ENCODE measurements at regions not wholly inside any gene's neighbourhood (a gene's known extent, or its start where the extent isn't known, plus 50 kb on each side); places are given as distances from the start of the nearest gene placed in this dataset.

DNA sequence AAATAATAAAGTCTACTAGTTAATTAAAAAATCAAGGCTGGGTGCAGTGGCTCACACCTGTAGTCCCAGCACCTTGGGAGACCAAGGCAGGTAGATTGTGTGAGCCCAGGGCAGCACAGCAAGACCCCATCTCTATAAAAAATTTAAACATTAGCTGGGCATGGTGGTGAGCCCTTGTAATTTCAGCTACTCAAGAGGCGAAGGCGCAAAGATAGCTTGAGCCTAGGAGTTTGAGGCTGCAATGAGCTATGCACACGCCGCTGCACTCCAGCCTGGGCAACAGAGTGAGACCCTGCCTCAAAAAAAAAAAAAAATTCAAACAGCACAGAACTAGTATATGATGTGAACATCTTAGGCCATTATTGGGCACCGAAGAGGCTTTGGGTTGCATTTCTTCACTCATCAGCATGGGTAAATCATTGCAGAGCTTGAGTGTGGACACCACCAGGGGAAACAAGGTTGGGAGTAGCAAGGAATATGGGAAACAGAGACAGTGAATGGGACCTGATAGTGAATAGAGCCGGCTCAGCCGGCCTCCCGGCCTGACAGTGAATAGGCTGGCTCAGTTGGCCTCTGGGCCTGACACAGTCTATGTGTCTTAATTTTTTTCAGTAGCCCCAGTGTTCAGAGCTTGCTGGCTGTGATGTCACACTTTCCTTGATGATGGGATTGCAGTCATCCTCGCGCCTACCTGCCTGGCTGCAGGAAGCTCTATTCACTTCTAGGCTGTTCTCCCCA, 89.1 kb upstream of the ERRFI1 start:
- DNase-seq (ENCODE audit: low read depth): no peak

DNA sequence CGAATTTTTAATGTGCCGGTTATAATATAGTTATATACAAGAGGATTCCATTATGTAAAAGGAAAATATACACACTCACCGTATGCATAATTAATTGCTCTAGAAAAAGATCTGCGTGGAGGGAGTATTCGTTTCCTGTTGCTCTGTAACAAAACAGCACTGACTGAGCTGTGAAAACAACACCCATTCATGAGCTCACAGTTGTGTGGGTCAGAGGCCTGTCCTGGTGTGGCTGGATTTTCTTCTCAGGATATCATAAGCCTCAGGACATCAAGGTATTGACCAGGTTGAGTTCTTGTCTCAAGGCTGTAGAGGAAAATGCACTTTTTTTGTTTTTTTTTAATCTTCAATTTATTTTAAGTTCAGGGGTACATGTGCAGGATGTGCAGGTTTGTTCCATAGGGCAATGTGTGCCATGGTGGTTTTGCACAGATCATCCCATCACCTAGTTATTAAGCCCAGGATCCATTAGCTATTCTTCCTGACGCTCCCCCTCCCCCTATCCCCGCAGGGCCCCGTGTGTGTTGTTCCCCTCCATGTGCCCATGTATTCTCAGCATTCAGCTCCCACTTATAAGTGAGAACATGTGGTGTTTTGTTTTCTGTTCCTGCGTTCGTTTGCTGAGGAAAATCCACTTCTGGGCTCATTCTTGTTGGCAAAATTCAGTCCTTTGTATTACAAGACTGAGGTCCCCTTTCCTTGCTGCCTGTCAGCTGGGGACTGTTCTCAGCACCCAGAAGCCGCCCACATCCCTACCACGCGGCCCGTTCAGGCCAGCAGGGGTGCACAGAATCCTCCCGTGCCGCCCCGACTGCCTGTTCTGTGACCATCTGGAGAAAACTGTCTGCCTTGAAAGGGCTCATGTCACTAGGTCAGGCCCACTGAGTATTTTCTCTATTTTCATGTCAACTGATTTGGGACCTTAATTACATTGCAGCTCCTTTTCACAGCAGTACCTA, 87.4 kb upstream of the ERRFI1 start:
- peak; percentile 88 for DNase-seq (ENCODE audit: low read depth)

DNA sequence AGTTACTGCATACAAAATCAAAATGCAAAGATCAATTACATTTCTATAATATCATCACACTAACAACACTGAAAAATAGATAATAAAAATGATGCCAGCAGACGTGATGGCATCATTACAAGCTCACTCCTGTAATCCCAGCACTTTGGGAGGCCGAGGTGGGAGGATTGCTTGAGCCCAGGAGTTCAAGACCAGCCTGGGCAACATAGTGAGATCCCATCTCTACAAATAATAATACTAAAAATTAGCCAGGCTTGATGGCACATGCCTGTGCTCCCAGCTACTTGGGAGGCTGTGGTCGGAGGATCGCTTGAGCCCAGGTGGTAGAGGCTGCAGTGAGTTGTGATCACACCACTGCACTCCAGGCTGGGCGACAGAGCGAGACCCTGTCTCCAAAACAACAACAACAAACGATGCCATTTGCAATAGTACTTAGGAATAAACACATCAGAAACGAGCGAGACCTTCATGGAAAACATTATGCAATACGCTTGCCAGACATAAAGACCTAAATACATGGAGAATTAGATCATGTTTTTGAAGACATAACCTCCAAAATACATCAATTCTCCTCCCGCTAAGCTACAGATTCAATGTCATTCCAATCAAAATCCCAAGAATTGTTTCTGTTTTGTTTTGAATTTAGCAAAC, 86.6 kb upstream of the ERRFI1 start:
- peak; percentile 91 for DNase-seq (ENCODE audit: low read depth)

DNA sequence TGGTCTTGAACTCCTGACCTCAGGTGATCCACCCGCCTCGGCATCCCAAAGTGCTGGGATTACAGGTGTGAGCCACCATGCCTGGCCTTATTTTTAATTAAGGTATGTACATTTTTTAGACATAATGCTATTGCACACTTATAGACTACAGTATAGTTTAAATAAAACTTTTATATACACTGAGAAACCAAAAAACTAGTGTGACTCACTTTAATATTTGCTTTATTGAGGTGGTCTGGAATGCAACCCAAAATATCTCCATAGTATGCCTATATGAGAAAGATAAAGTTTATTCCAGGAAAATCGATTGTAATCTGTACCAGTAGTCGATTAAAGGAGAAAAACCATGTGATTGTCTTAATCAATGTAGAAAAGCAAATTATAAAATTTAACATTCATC, 85.5 kb upstream of the ERRFI1 start:
- DNase-seq (ENCODE audit: low read depth): no peak

DNA sequence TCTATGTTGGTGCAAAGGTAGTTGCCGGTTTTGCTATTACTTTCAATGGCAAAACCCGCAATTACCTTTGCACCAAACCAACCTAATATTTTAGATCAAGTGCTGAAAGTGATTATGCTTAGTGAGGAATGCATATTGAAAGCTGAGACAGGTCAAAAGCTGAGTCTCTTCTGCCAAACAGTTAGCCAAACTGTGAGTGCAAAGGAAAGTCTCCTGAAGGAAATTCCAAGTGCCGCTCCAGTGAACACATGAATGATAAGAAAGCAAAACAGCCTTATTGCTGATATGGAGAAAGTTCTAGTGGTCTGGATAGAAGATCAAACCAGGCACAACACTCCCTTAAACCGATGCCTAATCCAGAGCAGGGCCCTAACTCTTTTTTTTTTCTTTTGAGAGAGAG, 83.1 kb upstream of the ERRFI1 start:
- DNase-seq (ENCODE audit: low read depth): no peak

DNA sequence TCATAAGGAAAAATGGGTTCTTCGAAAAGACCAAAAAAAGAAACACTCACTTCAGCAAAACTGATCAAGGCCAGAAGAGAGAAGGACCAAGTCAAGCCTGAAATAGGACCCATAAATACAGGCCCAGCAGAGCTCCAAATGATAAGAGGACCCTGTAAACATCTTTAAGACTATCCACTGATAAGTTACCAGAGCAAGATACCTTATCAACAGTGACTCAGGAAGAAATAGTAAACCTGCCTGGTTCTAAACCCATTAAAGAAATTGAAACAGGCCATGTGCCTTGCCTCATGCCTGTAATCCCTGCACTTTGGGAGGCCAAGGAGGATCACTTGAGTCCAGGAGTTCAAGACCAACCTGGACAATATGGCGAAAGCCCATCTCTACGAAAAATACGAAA, 81.8 kb upstream of the ERRFI1 start:
- peak; percentile 86 for DNase-seq (ENCODE audit: low read depth)

DNA sequence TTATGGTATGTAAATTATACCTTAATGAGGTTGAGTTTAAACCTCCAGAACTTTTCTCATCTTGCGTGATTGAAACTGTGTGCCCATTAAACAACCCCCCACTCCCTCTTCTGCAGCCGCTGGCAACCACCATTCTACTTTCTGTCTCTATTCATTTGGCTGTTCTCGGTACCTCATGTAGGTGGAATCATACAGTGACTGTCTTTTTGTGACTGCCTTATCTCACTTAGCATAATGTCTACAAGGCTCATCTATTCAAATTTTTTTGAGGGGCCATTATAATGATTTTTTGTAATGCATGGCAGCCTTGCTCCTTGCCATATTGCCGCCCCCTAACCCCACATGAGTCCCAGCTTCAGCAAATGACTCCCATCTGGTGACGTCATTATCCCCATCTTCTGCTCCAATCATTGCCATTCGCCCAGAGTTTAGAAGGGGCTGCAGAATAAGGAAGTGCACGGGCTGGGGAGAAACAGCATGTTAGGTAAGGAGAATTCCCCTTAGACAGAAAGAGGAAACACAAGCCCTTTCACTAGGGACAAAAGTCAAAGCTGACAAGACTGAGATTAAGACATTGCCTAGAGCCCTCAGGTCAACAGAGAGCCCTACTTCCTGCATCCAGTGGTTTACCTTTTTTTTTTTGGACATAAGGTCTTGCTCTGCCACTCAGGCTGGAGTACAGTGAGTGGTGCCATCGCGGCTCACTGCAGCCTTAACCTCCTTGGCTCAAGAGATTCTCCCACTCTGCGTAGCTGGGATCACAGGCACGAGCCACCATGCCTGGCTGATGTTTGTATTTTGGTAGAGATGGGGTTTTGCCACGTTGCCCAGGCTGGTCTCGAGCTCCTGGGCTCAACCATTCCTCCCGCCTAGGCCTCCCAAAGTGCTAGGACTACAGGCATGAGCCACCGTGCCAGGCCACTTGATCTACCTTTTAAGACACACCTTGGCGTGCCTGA, 78.4 kb upstream of the ERRFI1 start:
- no peak for DNase-seq (ENCODE audit: low read depth)

DNA sequence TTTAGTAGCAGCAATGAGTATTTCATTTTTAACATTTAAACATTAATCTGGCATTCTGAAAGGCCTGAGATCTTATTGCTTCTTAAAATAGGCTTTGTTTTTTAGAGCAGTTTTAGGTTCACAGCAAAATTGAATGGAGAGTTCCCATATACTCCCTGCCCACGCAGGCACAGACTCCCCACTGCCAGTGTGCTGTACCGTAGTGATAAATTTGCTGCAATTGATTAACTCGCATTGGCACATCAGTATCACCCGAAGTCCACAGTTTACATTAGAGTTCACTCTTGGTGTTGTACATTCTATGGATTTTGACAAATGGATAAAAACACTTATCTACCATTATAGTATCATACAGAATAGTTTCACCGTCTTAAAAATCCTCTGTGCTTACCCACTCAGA, 71.8 kb upstream of the ERRFI1 start:
- no peak for DNase-seq (ENCODE audit: low read depth)

DNA sequence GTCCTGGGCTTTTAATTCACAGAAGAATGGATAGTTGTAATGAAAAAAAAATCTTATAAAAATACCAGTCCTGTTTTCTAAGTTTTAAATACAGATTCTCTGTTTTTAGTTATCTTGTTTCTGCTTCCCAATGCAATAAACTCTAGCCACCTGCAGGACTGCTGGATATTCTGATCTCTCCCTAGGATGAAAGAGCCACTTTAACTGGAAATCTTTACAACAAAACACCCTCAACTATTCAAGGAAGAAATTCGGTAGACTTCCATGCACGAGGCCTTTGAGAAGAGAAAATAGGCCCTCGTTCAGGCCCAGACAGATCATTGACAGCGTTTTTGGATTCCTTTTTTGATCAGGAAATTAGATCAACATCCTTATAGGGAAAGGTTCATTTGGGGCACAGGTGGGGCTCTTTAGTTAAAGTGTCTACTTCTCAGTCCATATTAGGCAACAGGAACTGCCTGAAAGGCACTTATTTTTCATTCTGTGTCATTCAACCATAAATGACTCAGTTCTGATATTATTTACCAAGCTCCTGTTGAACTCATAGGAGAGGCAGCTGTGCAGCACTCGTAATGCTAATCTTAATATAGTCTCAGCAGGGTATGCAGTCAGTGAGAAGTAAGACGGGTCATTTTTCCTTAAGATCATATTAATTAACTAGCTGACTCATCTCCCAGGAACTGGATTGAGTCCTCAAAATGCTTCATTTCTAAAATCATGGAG, 71.1 kb upstream of the ERRFI1 start:
- DNase-seq (ENCODE audit: low read depth): peak; percentile 97

DNA sequence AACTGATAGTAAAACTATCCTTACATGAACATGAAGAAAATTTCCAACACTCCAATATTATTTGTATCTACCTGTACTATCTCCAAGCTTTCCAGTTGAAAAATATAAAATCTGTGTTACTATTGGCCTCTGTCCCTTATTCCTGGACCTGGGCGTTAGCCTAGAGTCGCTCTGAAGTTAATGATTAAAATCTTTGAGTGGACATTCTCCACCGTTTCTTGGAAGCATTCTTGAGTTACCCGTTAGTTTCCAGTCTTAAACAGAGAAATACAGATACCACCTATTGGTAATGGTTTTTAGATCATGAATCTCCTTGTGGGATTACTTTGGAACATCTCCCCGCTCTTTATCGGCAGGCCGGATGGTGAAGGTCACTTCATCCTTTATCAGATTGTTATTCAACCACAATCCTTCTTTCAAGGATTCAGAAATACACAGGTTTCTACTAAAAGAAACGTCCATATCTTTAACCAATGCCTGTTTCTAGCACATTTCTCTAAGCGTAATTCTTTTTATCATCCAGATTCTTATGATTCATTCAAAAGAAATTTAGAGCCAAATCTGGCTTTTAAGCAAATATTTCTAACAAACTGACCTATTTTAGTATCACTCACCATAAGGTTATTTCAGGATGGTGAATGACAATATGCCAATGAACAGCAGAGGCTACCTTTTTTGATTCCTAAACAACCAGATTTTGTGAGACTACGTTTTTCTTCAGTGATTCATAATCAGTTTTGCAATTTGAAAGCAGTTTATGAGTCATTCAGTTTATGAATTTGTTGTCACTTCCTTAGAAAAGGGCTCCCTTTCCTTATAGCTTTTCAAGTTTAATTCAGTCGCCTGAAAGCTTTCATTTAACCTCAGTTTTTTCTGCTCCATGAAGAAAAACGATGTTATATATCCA, 70.2 kb upstream of the ERRFI1 start:
- DNase-seq (ENCODE audit: low read depth): peak; percentile 81

DNA sequence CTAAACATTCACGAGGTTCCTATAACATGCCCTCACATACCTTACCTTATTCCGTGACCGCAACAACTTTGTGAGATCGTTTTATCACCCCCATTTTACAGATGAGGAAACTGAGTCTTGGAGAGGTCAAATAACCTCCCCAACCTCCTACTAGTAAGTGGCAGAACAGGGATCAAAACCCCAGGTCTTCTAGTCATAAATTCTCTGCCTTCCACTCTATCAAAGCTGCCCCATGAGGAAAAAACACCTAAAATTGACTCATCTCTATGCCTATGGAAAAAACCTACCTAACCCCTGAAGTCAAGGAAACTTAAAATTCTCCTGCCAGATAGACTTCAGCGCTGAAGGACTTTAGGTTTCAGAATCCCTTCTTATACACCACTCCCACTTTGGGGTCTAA, 69.5 kb upstream of the ERRFI1 start:
- no peak for DNase-seq (ENCODE audit: low read depth)

DNA sequence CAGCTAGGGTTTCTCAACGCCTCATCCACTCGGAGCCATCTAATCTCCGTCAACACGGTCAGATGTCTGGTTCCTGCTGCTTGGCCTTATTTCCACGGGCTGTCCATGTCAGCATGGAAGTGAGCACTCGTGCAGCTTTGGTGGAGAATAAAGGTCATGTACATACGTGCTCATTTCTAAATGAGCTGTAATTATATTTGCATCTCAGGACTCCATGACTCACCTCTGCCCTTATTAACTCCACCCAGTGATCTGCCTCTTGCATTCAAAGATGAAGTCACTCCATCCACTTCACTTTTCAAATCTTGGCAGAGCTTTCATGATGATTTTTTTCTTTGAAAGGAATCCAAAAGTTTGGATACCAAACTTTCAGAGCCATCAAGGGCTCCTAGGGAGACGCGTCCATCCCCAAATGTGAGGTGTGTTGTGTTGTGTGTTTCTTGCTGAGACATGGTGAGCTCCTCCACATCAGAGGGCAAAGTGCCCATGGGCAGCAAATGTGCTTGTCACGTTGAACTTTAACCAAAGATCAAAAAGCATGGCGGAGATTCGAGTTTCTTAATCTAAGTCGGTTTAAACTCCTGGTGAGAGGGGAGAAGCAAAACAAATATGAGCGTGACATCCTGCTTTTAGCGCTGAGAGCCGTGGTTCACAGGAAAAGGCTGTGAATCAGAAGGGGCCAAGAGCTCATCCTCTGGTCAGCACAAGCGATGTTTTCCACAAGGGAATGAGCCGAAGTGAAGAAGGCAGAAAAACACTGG, 68.6 kb upstream of the ERRFI1 start:
- peak; percentile 86 for DNase-seq (ENCODE audit: low read depth)

DNA sequence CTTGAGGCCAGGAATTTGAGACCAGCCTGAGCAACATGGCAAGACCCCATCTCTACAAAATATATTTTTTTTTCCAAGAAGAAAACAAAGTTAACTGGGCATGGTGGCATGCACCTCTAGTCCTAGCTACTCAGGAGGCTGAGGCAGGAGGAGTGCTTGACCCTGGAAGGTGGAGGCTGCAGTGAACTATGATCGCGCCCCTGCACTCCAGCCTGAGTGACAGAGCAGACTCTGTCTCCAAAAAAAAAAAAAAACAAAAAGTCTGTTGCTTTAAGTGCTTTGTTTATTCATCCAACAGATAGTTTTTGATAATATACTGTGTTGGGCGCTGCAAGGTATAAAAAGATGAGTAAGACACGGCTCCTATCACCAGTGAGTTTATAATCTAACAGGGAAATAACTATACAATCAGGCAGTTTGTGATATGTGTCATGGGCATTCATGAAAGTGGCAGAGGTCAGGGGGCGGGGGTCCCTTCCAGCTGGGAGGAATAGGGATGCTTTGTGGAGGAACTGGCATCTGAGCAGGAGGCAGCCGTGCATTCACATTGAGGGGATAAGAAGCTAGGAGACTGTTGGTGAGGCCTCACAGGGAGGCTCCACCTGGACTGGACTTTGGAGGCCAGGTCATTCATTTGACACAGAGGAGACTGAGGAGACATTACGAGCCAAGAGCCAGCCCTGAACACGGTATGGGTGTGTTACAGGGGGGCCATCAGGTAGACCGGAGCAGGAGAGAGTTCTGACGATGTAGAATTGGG, 67.3 kb upstream of the ERRFI1 start:
- no peak for DNase-seq (ENCODE audit: low read depth)

DNA sequence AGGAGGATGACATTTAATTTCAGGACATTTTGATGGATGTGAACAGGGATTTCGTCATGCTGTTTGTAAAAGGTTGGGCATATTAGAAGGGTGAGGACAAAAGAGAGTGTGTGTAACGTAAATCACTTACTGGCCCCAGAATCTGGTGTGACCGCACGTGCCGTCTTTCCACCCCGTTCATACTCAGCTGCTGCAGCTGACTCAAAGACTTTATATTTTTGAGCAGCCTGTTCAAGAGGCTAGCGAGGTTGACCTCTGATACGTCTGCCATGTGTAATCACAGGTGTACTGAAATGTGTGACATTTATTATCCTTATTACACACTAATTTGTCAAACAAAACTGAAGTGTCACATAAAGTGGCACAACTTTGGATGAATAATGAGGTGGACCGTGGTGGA, 66.5 kb upstream of the ERRFI1 start:
- no peak for DNase-seq (ENCODE audit: low read depth)

DNA sequence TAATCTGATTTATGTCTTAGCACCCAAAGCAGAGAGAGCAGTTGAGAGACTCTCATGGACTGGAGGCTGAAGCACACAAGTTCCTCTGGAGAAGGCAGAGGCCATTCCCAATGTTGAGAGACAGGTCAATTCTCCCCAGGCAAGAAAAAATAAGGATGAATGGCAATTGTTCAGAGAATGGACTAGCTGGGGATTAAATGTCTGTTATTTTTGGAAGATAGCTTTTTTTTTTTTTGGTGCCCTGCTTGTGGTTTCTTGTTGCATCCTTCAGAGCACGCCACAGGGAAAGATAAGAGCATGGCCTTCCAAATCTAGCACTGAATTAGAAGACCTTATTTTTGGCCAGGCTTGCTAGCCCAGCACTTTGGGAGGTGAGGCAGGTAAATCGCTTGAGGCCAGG, 65.6 kb upstream of the ERRFI1 start:
- DNase-seq (ENCODE audit: low read depth): peak; percentile 58

DNA sequence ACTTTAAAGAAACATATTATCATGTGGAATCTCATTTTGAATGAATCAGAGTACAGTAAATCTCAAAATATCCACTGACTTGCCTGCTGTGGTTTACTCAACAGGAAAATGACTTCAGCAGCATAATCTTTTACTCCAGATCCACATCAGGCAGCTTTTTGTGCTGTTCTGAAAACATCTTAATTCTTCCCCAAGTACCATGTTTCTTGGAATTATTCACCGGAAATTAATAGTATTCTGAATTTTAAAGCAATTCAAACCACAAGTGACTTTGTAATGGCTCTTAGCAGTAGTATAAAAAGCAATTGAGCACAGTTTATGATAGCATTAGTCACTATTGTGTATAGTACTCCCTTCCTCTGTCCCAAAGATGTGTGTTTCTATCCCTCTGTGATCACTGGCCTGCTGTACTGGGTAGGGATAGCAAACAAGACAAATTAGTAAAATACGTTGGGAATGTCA, 64.2 kb upstream of the ERRFI1 start:
- peak; percentile 98 for DNase-seq (ENCODE audit: low read depth)

DNA sequence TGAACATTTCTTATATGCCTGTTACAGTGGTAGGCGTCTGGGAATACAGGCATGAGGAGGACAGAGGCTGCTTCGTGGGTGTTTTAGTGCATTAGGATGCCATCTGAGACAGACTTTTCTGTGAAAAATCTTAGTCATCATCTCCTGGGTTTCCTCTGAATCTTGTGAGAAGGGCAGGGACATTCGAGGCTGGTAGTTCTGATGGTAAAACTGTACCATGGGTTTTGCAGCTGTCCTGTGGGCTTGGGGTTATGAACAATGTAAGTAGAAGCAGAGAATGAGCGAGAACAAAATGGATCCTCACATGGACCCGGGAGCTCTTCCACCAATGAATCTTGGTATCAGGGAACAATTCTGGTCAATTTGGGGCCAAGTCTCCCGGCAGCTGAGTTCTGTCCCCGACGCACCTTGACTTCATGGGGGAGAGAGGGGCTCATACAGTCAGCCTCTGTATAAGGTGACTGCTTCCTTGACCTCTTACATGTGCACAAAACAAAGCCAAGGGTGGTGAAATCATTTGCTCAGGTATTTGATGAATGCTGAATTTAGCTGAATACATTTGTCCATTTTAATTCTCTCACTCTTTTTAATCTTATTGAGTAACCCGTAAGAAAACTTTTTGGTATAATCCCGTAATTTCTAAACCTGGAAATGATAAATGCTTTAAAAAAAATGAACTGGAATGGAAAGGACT, 63.6 kb upstream of the ERRFI1 start:
- peak; percentile 70 for DNase-seq (ENCODE audit: low read depth)

DNA sequence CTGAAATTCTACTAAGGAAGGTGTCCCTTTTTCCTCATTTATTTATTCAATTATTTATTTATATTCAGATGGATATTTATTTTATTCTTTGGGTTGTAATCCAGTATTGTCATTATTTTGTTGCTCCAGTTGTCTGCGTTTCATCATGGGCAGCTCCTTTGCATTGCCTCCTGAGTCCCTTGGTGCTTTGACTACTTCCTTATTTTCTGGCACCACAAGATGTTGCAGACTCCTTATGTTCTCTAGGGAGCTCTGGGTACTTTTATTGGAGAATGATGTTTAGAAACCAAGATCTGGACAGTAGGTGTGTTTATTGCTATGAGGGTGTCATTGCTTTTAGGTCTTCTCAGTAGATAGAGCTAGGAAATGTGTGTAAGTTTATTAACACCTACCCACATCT, 59.9 kb upstream of the ERRFI1 start:
- no peak for DNase-seq (ENCODE audit: low read depth)
